ENCODE measurements at regions not wholly inside any gene's neighbourhood (a gene's known extent, or its start where the extent isn't known, plus 50 kb on each side); places are given as distances from the start of the nearest gene placed in this dataset.

- Mint-ChIP-seq H3K9me3 (no peaks in the 10 kb centered on the region), H3K4me1 (peaks cover 65% of the 10 kb centered on the region), H3K4me3 (no peak overlapping the region), H3K27ac (ENCODE audit: unreplicated experiment) (no peak overlapping the region), H3K36me3 (ENCODE audit: low read depth) (no peaks in the 10 kb centered on the region), H3K27me3 (ENCODE audit: low read depth) (no peaks in the 10 kb centered on the region)
- no peak for DNase-seq (ENCODE audit: low read depth, low spot score)
- no peak for TF ChIP-seq CTCF (conservative IDR thresholded peaks at IDR 0.05)
Measured at GRCh38 chr5:125552486-125552885, 806.0 kb upstream of the ZNF608 start.

DNA sequence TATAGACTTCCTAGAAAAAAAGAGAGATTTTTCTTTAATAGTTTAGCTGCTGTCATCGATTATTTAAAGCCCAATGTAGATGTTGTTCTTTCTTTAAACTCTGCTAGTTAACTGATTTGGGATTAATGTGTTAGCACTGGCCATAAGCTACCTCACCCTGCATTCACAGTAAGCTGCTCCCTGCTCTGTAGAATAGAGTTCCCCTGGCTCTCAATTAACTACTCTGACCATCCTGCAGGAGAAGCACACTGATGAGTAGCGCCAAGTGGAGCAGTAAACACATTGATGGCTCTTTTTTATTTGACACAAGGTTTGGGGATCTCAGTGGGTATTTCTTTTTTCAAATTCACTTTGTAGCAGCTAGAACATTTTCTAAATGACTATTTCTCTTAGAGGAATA is 807.9 kb upstream of the ZNF608 start:
- Mint-ChIP-seq H3K4me3 (no peak overlapping the region), H3K36me3 (ENCODE audit: low read depth) (peaks cover 2% of the 10 kb centered on the region), H3K9me3 (no peaks in the 10 kb centered on the region), H3K27me3 (ENCODE audit: low read depth) (no peaks in the 10 kb centered on the region), H3K4me1 (peaks cover 62% of the 10 kb centered on the region), H3K27ac (ENCODE audit: unreplicated experiment) (peak overlapping the region; percentile 15)
- TF ChIP-seq CTCF (conservative IDR thresholded peaks at IDR 0.05): no peak
- DNase-seq (ENCODE audit: low read depth, low spot score): no peak

DNA sequence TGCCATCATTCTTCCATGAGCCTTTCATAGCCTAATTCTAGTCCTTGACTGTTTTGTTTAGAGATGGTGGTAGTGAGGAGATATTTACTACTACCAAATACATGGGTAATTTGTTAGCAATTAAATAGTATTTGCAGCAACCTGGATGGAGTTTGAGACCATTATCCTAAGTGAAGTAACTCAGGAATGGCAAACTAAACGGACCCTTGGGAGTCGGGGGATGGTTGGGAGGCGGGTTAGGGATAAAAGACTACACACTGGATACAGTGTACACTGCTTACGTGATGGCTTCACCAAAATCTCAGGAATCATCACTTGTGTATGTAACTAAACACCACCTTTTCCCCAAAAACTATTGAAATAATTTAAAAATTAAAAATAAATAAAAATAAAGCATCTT is 809.2 kb upstream of the ZNF608 start:
- no peak overlapping the region for H3K4me3 Mint-ChIP-seq
- H3K27ac Mint-ChIP-seq (ENCODE audit: unreplicated experiment): no peak overlapping the region
- no peak for DNase-seq (ENCODE audit: low read depth, low spot score)
- peaks cover 3% of the 10 kb centered on the region for H3K9me3 Mint-ChIP-seq
- peaks cover 52% of the 10 kb centered on the region for H3K4me1 Mint-ChIP-seq
- no peak for TF ChIP-seq CTCF (conservative IDR thresholded peaks at IDR 0.05)
- H3K27me3 Mint-ChIP-seq (ENCODE audit: low read depth): no peaks in the 10 kb centered on the region
- H3K36me3 Mint-ChIP-seq (ENCODE audit: low read depth): peaks cover 2% of the 10 kb centered on the region

DNA sequence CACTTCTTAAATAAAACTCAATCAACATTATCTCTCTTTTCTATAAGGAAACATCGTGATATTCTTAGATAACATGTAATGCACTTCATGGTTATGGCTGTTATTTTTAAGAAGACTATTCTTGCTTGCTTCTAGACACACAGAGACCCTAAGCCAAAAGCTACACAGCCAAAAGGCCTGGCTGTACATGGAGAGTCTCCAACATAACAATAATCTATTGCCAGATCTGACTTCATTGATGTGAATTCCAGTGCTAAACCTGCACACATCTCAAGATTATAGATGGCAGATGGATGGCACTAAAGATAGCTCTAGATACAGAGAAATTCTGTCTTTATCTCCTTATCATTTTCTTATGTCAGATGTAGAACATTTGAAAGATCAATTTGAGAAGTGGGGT is 811.6 kb upstream of the ZNF608 start:
- H3K27ac Mint-ChIP-seq (ENCODE audit: unreplicated experiment): no peak overlapping the region
- no peaks in the 10 kb centered on the region for H3K27me3 Mint-ChIP-seq (ENCODE audit: low read depth)
- peaks cover 46% of the 10 kb centered on the region for H3K4me1 Mint-ChIP-seq
- H3K4me3 Mint-ChIP-seq: no peak overlapping the region
- peaks cover 3% of the 10 kb centered on the region for H3K9me3 Mint-ChIP-seq
- TF ChIP-seq CTCF (conservative IDR thresholded peaks at IDR 0.05): no peak
- no peak for DNase-seq (ENCODE audit: low read depth, low spot score)
- H3K36me3 Mint-ChIP-seq (ENCODE audit: low read depth): peaks cover 2% of the 10 kb centered on the region

DNA sequence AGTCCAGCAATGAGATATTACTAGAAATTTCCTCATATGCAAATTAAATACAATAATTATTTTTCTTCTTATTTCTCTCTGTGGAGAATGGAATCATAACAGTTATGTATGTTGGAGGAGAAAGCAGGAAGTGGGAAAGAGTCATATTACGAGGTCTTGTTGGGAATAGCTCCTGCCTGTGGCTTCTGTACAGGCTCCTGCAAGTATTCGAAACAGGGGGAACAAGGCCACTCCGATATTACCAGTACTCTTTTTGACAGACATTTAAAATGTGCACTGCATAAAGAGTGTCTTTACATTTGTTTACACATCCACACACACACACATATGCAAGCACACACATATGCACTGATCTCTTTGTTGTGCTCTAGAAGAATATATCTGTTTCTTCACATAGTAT is 812.0 kb upstream of the ZNF608 start:
- H3K4me1 Mint-ChIP-seq: peaks cover 43% of the 10 kb centered on the region
- peaks cover 3% of the 10 kb centered on the region for H3K9me3 Mint-ChIP-seq
- TF ChIP-seq CTCF (conservative IDR thresholded peaks at IDR 0.05): no peak
- no peaks in the 10 kb centered on the region for H3K27me3 Mint-ChIP-seq (ENCODE audit: low read depth)
- H3K36me3 Mint-ChIP-seq (ENCODE audit: low read depth): peaks cover 2% of the 10 kb centered on the region
- no peak for DNase-seq (ENCODE audit: low read depth, low spot score)
- H3K4me3 Mint-ChIP-seq: no peak overlapping the region
- H3K27ac Mint-ChIP-seq (ENCODE audit: unreplicated experiment): no peak overlapping the region

- Mint-ChIP-seq H3K36me3 (ENCODE audit: low read depth) (peaks cover 3% of the 10 kb centered on the region), H3K27ac (ENCODE audit: unreplicated experiment) (no peak overlapping the region)
- TF ChIP-seq CTCF (conservative IDR thresholded peaks at IDR 0.05): no peak
Measured at GRCh38 chr5:125559296-125559695, 812.9 kb upstream of the ZNF608 start.

More at GRCh38 chr5:125559296-125559695, 812.9 kb upstream of the ZNF608 start:
- H3K4me3 Mint-ChIP-seq: no peak overlapping the region
- H3K27me3 Mint-ChIP-seq (ENCODE audit: low read depth): no peaks in the 10 kb centered on the region
- H3K9me3 Mint-ChIP-seq: peaks cover 6% of the 10 kb centered on the region
- H3K4me1 Mint-ChIP-seq: peaks cover 35% of the 10 kb centered on the region
- DNase-seq (ENCODE audit: low read depth, low spot score): no peak

Data from neural crest cell (in vitro differentiated cells).